HCT116 (cell line): ENCODE measurements at regions not wholly inside any gene's neighbourhood (a gene's known extent, or its start where the extent isn't known, plus 50 kb on each side); places are given as distances from the start of the nearest gene placed in this dataset.

ENCODE experiments used
- CEBPB ChIP-seq: IDR thresholded peaks from 2 replicates; pipeline ENCODE4 v1.6.1; 2012; ENCODE audit warnings: low read depth
- CTCF ChIP-seq, 3 experiments: fragments of 200-600 bp in 1 of 3; sonication (generic) in 1 of 3; IDR thresholded peaks in 2 of 3; conservative IDR thresholded peaks in 1 of 3; 2 replicates each; pipeline ENCODE4 v1.5.1; 2012 to 2017; ENCODE audit warnings: low read depth in 2 of 3, low read length in 2 of 3, antibody characterized with exemption in 1 of 3, borderline replicate concordance in 1 of 3, control low read depth in 1 of 3, mild to moderate bottlenecking in 1 of 3, mixed read lengths in 1 of 3, mixed run types in 1 of 3, moderate library complexity in 1 of 3; ENCODE audit not compliant: insufficient read depth in 1 of 3
- EGR1 ChIP-seq: IDR thresholded peaks from 2 replicates; pipeline ENCODE4 v1.6.1; 2012; ENCODE audit warnings: low read depth
- EZH2 ChIP-seq: fragments of 200-600 bp; sonication (generic); IDR thresholded peaks from 2 replicates; pipeline ENCODE4 v1.6.1; 2017; ENCODE audit warnings: antibody characterized with exemption, mixed run types
- JUND ChIP-seq: IDR thresholded peaks from 2 replicates; pipeline ENCODE4 v1.6.1; 2012
- POLR2A ChIP-seq: IDR thresholded peaks from 2 replicates; pipeline ENCODE4 v1.7.0; 2011; ENCODE audit warnings: borderline replicate concordance; ENCODE audit not compliant: insufficient read depth, insufficient read length; ENCODE audit errors: extremely low read depth
- POLR2AphosphoS5 ChIP-seq: IDR thresholded peaks from 2 replicates; pipeline ENCODE4 v1.6.1; 2011; ENCODE audit warnings: mild to moderate bottlenecking, low read depth, low read length, moderate library complexity
- SP1 ChIP-seq: IDR thresholded peaks from 2 replicates; pipeline ENCODE4 v1.6.1; 2012; ENCODE audit warnings: low read depth
- SRF ChIP-seq: IDR thresholded peaks from 2 replicates; pipeline ENCODE4 v1.6.1; 2012; ENCODE audit warnings: low read depth
- TCF7L2 ChIP-seq: IDR thresholded peaks from 2 replicates; pipeline ENCODE4 v1.7.0; 2011; ENCODE audit warnings: borderline replicate concordance, inconsistent platforms; ENCODE audit not compliant: insufficient read depth, insufficient read length; ENCODE audit errors: extremely low read depth
- YY1 ChIP-seq: IDR thresholded peaks from 2 replicates; pipeline ENCODE4 v1.6.1; 2011; ENCODE audit warnings: low read length, low read depth, moderate library complexity, mild to moderate bottlenecking; ENCODE audit not compliant: insufficient replicate concordance; ENCODE audit errors: extremely low read depth

DNA sequence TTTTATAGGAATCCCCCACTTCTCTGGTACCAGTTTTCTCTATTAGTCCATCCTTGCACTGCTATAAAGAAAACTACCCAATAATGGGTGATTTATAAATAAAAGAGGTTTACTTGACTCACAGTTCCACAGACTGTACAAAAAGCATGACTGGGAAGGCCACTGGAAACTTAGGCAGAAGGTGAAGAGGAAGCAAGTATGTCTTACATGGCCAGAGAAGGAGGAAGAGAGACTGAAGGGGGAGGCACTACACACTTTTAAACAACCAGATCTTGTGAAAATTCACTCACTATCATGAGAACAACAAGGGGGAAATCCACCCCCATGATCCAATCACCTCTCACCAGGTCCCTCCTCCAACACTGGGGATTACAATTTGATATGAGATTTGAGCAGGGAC is 68.9 kb upstream of the GNAZ start:
- no peak for TF ChIP-seq EZH2
- no peak for TF ChIP-seq SP1
- no peak for TF ChIP-seq EGR1
- TF ChIP-seq CEBPB, result no peak
- TF ChIP-seq POLR2A, result no peak
- TF ChIP-seq POLR2AphosphoS5, result no peak
- TF ChIP-seq YY1, result no peak
- TF ChIP-seq JUND, result no peak
- TF ChIP-seq CTCF (IDR thresholded peaks at IDR 0.05 in 2 of 3, conservative IDR thresholded peaks at IDR 0.05 in 1 of 3; ENCODE audit: borderline replicate concordance in 1 of 3, insufficient read depth in 1 of 3, low read depth in 2 of 3, low read length in 2 of 3), result no peak
- TF ChIP-seq SRF, result no peak
- TF ChIP-seq TCF7L2, result no peak
